Keratinocyte (primary cell): ENCODE measurements at regions not wholly inside any gene's neighbourhood (a gene's known extent, or its start where the extent isn't known, plus 50 kb on each side); places are given as distances from the start of the nearest gene placed in this dataset.

Source experiments
- DNase-seq: peaks from one replicate; pipeline ENCODE4 v3.0.0-alpha.2; 2011; ENCODE audit warnings: low read depth, missing footprints, low spot score
- FAIRE-seq: peaks from 2 replicates; lab custom pipeline; 2011; peaks lifted over from hg19 to GRCh38; lab: Jason Lieb, UNC
- H2AFZ ChIP-seq: 2 replicates; pipeline ENCODE4 v1.6.0; 2012; ENCODE audit warnings: low read length, control low read depth, inconsistent platforms; ENCODE audit not compliant: control insufficient read depth
- H3K27ac ChIP-seq: 2 replicates; pipeline ENCODE4 v1.5.1; 2011; ENCODE audit warnings: low read length; ENCODE audit not compliant: control insufficient read depth, insufficient read depth
- H3K27me3 ChIP-seq: 3 replicates; pipeline ENCODE4 v1.6.0; 2011; ENCODE audit warnings: low read length; ENCODE audit not compliant: control insufficient read depth, insufficient read depth; ENCODE audit errors: extremely low read depth
- H3K36me3 ChIP-seq, 2 experiments: 2 replicates in 1 of 2; 3 replicates in 1 of 2; pipeline ENCODE4 v1.5.1; 2011; ENCODE audit warnings: low read length in 2 of 2, mild to moderate bottlenecking in 1 of 2; ENCODE audit not compliant: control insufficient read depth in 2 of 2, insufficient read depth in 2 of 2; ENCODE audit errors: extremely low read depth in 1 of 2
- H3K4me1 ChIP-seq: 3 replicates; pipeline ENCODE4 v1.5.1; 2011; ENCODE audit warnings: low read length; ENCODE audit not compliant: control insufficient read depth, insufficient read depth; ENCODE audit errors: extremely low read depth
- H3K4me2 ChIP-seq: 3 replicates; pipeline ENCODE4 v1.6.0; 2011; ENCODE audit warnings: low read depth, low read length; ENCODE audit not compliant: control insufficient read depth, insufficient read depth; ENCODE audit errors: extremely low read depth
- H3K4me3 ChIP-seq, 3 experiments: fragments of 200-600 bp in 1 of 3; sonication (generic) in 1 of 3; 2 replicates in 2 of 3; 3 replicates in 1 of 3; pipeline ENCODE4 v1.5.1; 2011 to 2016; ENCODE audit warnings: low read length in 3 of 3, mild to moderate bottlenecking in 3 of 3, control low read depth in 2 of 3, inconsistent platforms in 1 of 3, low read depth in 1 of 3, mixed read lengths in 1 of 3, mixed run types in 1 of 3, moderate library complexity in 1 of 3; ENCODE audit not compliant: control insufficient read depth in 2 of 3, insufficient read depth in 2 of 3; ENCODE audit errors: extremely low read depth in 1 of 3
- H3K79me2 ChIP-seq: 2 replicates; pipeline ENCODE4 v1.6.0; 2012; ENCODE audit warnings: low read length; ENCODE audit not compliant: control insufficient read depth, insufficient read depth
- H3K9ac ChIP-seq: 3 replicates; pipeline ENCODE4 v1.6.0; 2011; ENCODE audit warnings: low read length; ENCODE audit not compliant: control insufficient read depth, insufficient read depth; ENCODE audit errors: extremely low read depth
- H3K9me1 ChIP-seq: 3 replicates; pipeline ENCODE4 v1.6.0; 2011; ENCODE audit warnings: low read length; ENCODE audit not compliant: control insufficient read depth, insufficient read depth; ENCODE audit errors: extremely low read depth
- H3K9me3 ChIP-seq: 2 replicates; pipeline ENCODE4 v1.5.1; 2012; ENCODE audit warnings: low read depth, low read length; ENCODE audit not compliant: control insufficient read depth
- H4K20me1 ChIP-seq: 3 replicates; pipeline ENCODE4 v1.6.0; 2011; ENCODE audit warnings: low read length; ENCODE audit not compliant: control insufficient read depth, insufficient read depth; ENCODE audit errors: extremely low read depth
- CTCF ChIP-seq, 3 experiments: IDR thresholded peaks in 1 of 3; conservative IDR thresholded peaks in 1 of 3; optimal IDR thresholded peaks in 1 of 3; 2 replicates in 2 of 3; 3 replicates in 1 of 3; pipeline versions ENCODE3 to v1.5.1; 2011; ENCODE audit warnings: low read length in 3 of 3, mild to moderate bottlenecking in 3 of 3, moderate library complexity in 2 of 3, control low read depth in 1 of 3, inconsistent platforms in 1 of 3; ENCODE audit not compliant: insufficient read depth in 2 of 3; ENCODE audit errors: extremely low read depth in 1 of 3
- EZH2 ChIP-seq: IDR thresholded peaks from one replicate; pipeline ENCODE4 v1.6.1; 2012; ENCODE audit warnings: inconsistent platforms, mild to moderate bottlenecking, low read length, moderate library complexity
- dilution Hi-C: fragments of 300-500 bp; cut with MboI; formaldehyde crosslinking; loops from one replicate; pipeline ENCODE4 v1.7.0; 2020; ENCODE audit warnings: low sequenced_read_pairs; ENCODE audit not compliant: extremely low pct_ligation_motif_present

- TF ChIP-seq CTCF (optimal IDR thresholded peaks at IDR 0.05 in 1 of 3, IDR thresholded peaks at IDR 0.05 in 1 of 3, conservative IDR thresholded peaks at IDR 0.05 in 1 of 3; ENCODE audit: extremely low read depth in 1 of 3, insufficient read depth in 2 of 3, low read length in 3 of 3) (no peak), EZH2 (no peak)
- H3K79me2 ChIP-seq: no peaks in the 10 kb centered on the region
- no peaks in the 10 kb centered on the region for H3K36me3 ChIP-seq
- no peak overlapping the region for H3K4me3 ChIP-seq
- no peak for FAIRE-seq
- H3K9me3 ChIP-seq: no peaks in the 10 kb centered on the region
- DNase-seq: no peak
- H4K20me1 ChIP-seq: no peaks in the 10 kb centered on the region
- no peak overlapping the region for H2AFZ ChIP-seq
- H3K9me1 ChIP-seq: no peaks in the 10 kb centered on the region
- no peaks in the 10 kb centered on the region for H3K4me1 ChIP-seq
- H3K4me2 ChIP-seq: no peak overlapping the region
- no peak overlapping the region for H3K9ac ChIP-seq
- H3K27ac ChIP-seq: no peak overlapping the region
- no peaks in the 10 kb centered on the region for H3K27me3 ChIP-seq
- dilution Hi-C loops: no loop called here
Observed at GRCh38 chr20:40457404-40457803, 231.6 kb downstream of the MAFB start.

GRCh38 chr20:40452758-40453157 lies 236.3 kb downstream of the MAFB start:
- Histone ChIP-seq H3K27me3 (no peaks in the 10 kb centered on the region), H3K79me2 (no peaks in the 10 kb centered on the region), H3K9me3 (no peaks in the 10 kb centered on the region), H3K36me3 (no peaks in the 10 kb centered on the region), H3K9ac (no peak overlapping the region), H3K27ac (no peak overlapping the region), H4K20me1 (no peaks in the 10 kb centered on the region), H2AFZ (no peak overlapping the region), H3K4me2 (no peak overlapping the region), H3K9me1 (no peaks in the 10 kb centered on the region), H3K4me1 (no peaks in the 10 kb centered on the region), H3K4me3 (no peak overlapping the region)
- FAIRE-seq (no peak), DNase-seq (no peak)
- TF ChIP-seq CTCF (optimal IDR thresholded peaks at IDR 0.05 in 1 of 3, IDR thresholded peaks at IDR 0.05 in 1 of 3, conservative IDR thresholded peaks at IDR 0.05 in 1 of 3; ENCODE audit: extremely low read depth in 1 of 3, insufficient read depth in 2 of 3, low read length in 3 of 3): no peak
- dilution Hi-C loops: no loop called here
